ENCODE measurements at regions not wholly inside any gene's neighbourhood (a gene's known extent, or its start where the extent isn't known, plus 50 kb on each side); places are given as distances from the start of the nearest gene placed in this dataset.

DNA sequence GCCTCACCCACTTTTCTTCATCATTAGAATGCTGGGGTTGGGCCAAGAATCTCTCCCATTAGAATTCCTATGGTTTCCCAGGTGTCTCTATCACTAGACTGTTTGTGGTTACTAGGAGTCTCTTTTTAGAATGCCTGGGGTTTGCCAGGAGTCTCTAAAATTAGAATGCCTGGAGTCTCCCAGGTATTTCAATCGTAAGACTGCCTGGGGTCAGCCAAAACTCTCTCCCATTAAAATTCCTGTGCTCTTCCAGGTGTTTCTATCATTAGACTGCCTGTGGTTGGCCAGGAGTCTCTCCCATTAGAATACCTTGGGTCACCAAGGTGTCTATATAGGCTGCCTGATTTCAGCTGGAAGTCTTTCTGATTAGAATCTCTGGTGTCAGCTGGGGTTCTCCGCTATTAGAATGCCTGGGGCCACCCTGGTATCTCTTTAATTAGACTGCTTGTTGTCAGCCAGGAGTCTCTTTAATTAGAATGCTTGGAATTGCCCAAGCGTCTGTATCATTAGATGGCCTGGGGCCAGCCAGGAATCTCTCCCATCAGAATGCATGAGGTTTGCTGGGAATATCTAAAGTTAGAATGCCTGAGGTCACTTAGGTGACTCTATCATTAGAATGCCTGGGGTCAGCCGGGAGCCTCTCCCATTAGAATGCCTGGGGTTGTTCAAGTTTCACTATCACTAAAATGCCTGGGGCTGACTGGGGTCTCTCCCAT, 1479.2 kb downstream of the UQCRFS1 start:
- TF ChIP-seq POLR2A (IDR thresholded peaks at IDR 0.05) = no peak
- no peak for TF ChIP-seq EP300 (IDR thresholded peaks at IDR 0.05)
- TF ChIP-seq, protein P1, sequence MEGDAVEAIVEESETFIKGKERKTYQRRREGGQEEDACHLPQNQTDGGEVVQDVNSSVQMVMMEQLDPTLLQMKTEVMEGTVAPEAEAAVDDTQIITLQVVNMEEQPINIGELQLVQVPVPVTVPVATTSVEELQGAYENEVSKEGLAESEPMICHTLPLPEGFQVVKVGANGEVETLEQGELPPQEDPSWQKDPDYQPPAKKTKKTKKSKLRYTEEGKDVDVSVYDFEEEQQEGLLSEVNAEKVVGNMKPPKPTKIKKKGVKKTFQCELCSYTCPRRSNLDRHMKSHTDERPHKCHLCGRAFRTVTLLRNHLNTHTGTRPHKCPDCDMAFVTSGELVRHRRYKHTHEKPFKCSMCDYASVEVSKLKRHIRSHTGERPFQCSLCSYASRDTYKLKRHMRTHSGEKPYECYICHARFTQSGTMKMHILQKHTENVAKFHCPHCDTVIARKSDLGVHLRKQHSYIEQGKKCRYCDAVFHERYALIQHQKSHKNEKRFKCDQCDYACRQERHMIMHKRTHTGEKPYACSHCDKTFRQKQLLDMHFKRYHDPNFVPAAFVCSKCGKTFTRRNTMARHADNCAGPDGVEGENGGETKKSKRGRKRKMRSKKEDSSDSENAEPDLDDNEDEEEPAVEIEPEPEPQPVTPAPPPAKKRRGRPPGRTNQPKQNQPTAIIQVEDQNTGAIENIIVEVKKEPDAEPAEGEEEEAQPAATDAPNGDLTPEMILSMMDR (IDR thresholded peaks at IDR 0.05) = no peak
- Histone ChIP-seq H3K27ac (no peak overlapping the region), H3K4me1 (ENCODE audit: insufficient read depth) (no peaks in the 10 kb centered on the region), H3K36me3 (no peaks in the 10 kb centered on the region), H3K4me3 (no peak overlapping the region), H3K9me3 (peaks cover 0 to 7% of the 10 kb centered on the region in 2 donors), H3K27me3 (no peaks in the 10 kb centered on the region)
- DNase-seq = no peak
- WGBS, 3 donors = 89 to 95% (median 91%) methylated on average over 4 of the region's 4 CpGs
- intact Hi-C loops (cut with DNase I) = no loop called here

- no peaks in the 10 kb centered on the region for H3K36me3 ChIP-seq
- no peak for TF ChIP-seq POLR2A (IDR thresholded peaks at IDR 0.05)
- TF ChIP-seq, protein P1 (IDR thresholded peaks at IDR 0.05) = no peak
- no peak for TF ChIP-seq EP300 (IDR thresholded peaks at IDR 0.05)
- peaks cover 2 to 8% of the 10 kb centered on the region in 2 donors for H3K9me3 ChIP-seq
Measured at GRCh38 chr19:27729332-27729731, 1483.6 kb downstream of the UQCRFS1 start.

GRCh38 chr19:27722625-27723024, 1490.3 kb downstream of the UQCRFS1 start:
- Histone ChIP-seq H3K27me3 (no peaks in the 10 kb centered on the region), H3K4me1 (ENCODE audit: insufficient read depth) (no peaks in the 10 kb centered on the region), H3K4me3 (no peak overlapping the region), H3K27ac (no peak overlapping the region), H3K36me3 (no peaks in the 10 kb centered on the region), H3K9me3 (peaks cover 2 to 4% of the 10 kb centered on the region in 2 donors)
- no peak for DNase-seq
- 80 to 86% (median 83%) methylated on average over 4 of the region's 4 CpGs for WGBS, 3 donors
- intact Hi-C loops (cut with DNase I) = no loop called here
- no peak for TF ChIP-seq POLR2A (IDR thresholded peaks at IDR 0.05)
- TF ChIP-seq, protein P1 (IDR thresholded peaks at IDR 0.05) = no peak
- no peak for TF ChIP-seq EP300 (IDR thresholded peaks at IDR 0.05)

More at GRCh38 chr19:27729332-27729731, 1483.6 kb downstream of the UQCRFS1 start:
- H3K4me1 ChIP-seq (ENCODE audit: insufficient read depth) = no peaks in the 10 kb centered on the region
- intact Hi-C loops (cut with DNase I) = no loop called here
- no peak overlapping the region for H3K4me3 ChIP-seq
- no peak overlapping the region for H3K27ac ChIP-seq
- 88 to 94% (median 88%) methylated on average over 2 of the region's 2 CpGs for WGBS, 3 donors
- no peaks in the 10 kb centered on the region for H3K27me3 ChIP-seq
- no peak for DNase-seq

DNA sequence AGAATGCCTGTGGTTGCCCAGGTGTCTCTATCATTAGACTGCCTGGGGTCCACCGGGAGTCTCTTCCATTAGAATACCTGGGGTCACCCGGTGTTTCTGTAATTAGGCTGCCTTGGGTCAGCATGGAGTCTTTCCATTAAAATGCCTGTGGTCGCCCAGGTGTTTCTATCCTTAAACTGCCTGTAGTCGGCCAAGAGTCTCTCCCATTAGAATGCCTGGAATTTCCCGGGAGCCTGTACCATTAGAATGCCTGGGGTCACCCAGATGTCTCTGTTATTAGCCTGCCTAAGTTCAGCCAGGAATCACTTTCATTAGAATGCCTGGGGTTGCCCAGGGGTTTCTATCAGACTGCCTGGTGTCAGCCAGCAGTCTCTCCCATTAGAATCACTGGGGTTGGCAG, 1492.8 kb downstream of the UQCRFS1 start:
- no peak overlapping the region for H3K27ac ChIP-seq
- no peaks in the 10 kb centered on the region for H3K27me3 ChIP-seq
- no peak overlapping the region for H3K4me3 ChIP-seq
- no peak for DNase-seq
- H3K36me3 ChIP-seq = no peaks in the 10 kb centered on the region
- 84% methylated on average over 5 of the region's 5 CpGs for WGBS, 3 donors
- H3K9me3 ChIP-seq = no peaks in the 10 kb centered on the region
- no peaks in the 10 kb centered on the region for H3K4me1 ChIP-seq (ENCODE audit: insufficient read depth)
- TF ChIP-seq EP300 (IDR thresholded peaks at IDR 0.05) = no peak
- no peak for TF ChIP-seq POLR2A (IDR thresholded peaks at IDR 0.05)
- TF ChIP-seq, protein P1 (IDR thresholded peaks at IDR 0.05) = no peak
- intact Hi-C loops (cut with DNase I) = no loop called here
